ENCODE measurements at regions not wholly inside any gene's neighbourhood (a gene's known extent, or its start where the extent isn't known, plus 50 kb on each side); places are given as distances from the start of the nearest gene placed in this dataset.

- no peak for TF ChIP-seq YY1 (tag by site-specific recombination; IDR thresholded peaks at IDR 0.05)
- TF ChIP-seq CTCF (tag by site-specific recombination; IDR thresholded peaks at IDR 0.05), result no peak
- no peak for TF ChIP-seq ZNF776 (tag by site-specific recombination; IDR thresholded peaks at IDR 0.05; ENCODE audit: borderline replicate concordance)
Observed at GRCh38 chr2:15715596-15715995, 123.9 kb downstream of the DDX1 start.
